ENCODE measurements at regions not wholly inside any gene's neighbourhood (a gene's known extent, or its start where the extent isn't known, plus 50 kb on each side); places are given as distances from the start of the nearest gene placed in this dataset.

DNA sequence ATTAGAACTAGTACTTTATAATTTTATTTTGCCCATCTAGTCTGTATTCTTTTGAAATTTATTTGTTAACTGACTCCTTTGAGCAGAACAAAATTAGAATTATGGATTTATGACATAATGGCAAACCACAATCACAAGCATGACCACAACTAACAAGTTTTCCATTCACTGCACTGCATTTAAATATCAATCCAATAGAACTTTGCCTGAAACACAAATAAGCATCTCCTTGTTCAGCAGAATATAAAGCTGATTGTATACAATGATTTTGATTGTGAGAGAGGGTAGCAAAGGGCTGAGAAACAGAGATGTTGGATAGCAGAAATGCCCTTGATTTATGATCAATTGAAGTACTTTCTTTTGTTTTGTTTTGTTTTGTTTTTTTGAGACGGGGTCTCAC is 495.5 kb upstream of the RGS18 start:
- TF ChIP-seq EZH2phosphoT487 (IDR thresholded peaks at IDR 0.05; ENCODE audit: borderline replicate concordance, low read depth, low read length) (no peak), CTCF (conservative IDR thresholded peaks at IDR 0.05; ENCODE audit: low read length) (no peak)

All from OCI-LY7 (cell line).